ENCODE measurements at regions not wholly inside any gene's neighbourhood (a gene's known extent, or its start where the extent isn't known, plus 50 kb on each side); places are given as distances from the start of the nearest gene placed in this dataset.

DNA sequence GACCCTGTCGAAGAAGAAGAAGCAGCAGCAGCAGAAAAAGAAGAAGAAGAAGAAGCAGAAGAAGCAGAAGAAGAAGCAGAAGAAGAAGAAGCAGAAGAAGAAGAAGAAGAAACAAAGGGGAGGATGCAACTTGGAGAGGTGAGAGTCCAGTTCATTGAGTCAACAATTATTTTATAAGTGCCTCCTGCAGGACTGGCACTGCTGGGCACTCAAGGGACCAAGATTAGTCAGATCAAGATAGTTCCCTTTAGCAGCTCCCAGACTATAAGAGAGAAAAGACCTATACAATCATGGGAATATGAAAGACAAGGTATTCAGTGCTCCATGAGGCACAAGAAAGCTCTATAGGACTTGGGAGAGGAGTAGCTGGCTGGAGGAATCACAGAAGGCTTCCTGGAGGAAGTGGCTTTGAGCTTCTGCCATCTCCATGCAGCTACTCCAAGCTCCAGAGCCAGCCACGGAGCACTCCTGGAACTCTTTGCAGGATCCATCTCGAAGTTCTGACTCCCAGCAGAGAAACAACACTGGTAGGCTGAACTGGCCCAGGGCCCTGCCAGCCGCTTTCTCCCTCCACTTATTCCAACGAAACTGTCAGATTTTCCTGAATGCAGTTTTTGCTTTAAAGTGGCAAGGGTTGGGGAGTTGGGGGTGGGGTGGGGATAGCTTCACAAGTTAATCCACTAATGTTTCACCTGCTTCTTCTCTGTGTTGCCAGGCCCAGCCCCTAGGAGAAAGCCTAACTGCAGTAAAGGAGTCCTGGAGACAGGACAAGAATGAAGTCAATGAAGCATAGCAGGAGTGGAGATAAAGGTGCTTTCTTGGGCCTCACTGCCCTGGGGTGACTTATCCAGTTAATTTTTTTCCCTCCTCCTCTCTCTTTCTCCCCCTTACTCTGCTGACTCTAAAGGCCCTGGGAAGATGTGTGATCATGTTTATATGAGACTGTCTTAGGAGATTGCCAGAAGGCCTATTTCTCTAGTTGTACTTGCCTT, 140.1 kb upstream of the PARP11 start:
- DNase-seq: no peak

DNA sequence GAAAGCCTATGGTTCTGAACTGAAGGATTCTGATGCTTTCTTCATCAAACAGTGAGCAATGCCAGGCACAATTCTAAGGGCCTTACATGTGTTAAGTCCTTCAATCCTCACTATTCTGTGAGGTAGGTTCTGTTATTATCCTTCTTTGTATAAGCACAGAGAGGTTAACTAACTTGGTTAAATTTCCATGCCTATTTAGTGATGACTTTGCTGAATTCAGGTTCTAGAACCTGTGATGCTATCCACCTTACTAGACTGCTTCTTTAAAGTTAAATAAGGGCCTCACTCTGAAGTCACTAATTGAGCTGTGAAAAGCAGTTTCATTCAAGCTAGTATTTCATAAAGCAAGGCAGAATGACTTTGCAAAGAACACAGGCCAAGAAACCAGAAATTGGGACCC, 138.9 kb upstream of the PARP11 start:
- DNase-seq: no peak

DNA sequence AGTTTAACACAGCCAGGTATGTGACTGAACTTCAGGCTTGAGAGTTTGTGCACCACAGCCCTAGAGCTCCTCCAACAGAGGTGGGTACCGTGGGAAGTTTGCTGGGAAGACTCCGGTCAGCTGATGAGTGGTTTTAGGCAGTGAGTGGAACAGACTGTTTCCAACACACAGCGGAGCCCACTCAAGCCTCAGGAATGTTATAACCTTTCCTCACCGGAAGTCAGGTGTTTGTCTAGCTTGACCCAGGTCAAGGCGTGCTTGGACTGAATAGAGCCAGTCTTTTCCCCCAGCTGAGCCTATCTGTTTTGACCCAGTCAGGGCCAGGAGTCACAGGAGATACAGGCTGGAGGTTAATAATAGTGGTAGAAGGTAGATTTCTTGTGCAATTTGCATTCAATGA, 138.4 kb upstream of the PARP11 start:
- DNase-seq: no peak

DNA sequence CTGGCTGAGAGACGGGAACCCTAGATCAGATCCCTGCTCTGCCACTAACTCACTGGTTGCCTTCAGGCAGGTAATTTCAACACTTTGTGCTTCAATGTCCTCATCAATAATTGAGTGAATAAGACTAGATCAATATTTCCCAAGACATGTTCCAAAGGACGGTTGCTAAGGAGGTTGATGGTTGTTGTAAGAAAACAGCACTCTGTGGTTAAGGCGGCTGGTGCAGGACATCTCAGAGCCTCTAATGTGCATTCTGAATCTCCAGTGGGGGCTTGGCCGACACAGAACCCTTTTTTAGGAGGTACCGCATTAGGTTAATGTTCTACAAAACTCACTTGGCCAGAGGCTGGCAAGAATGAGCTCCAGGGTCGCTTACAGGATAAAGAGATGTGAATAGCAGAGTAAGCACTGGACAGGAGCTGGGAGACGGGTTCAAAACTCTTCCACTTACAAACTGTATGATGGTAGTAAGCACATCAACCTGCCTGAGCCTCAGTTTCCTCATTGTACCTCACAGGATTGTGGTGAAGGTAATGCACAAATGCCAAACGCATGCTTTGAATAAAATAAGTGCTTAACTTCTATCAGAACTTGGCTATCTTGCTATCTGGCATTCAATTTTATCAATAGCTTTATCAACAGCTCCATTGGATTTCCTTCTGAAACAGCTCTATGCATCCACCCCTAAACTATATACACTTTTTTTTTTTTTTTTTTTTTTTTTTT, 136.9 kb upstream of the PARP11 start:
- DNase-seq: no peak

- DNase-seq: no peak
Measured at GRCh38 chr12:4006743-4007142, 133.5 kb upstream of the PARP11 start.

- DNase-seq: no peak
Measured at GRCh38 chr12:4005851-4006430, 132.7 kb upstream of the PARP11 start.

DNA sequence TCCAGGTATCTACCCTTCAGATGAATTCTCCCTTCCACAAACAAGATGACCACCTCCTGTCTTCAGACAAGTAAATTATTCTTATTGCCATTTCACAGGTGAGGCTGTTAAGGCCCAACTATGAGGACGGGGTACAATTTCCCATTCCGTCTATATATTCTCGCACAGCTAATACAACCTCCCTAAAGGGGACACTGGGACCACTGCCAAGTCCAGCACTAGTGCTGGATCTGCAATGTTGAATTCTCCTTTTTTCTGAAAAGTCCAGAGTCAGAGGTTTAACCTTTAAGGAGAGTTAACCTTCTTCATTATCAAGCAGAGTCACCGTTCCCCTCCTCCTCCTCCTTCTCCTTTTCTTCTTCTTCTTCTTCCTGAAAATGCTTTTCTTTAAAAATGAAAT, 130.4 kb upstream of the PARP11 start:
- DNase-seq: no peak

GRCh38 chr12:4002601-4003000, 129.4 kb upstream of the PARP11 start:
- DNase-seq: no peak

DNA sequence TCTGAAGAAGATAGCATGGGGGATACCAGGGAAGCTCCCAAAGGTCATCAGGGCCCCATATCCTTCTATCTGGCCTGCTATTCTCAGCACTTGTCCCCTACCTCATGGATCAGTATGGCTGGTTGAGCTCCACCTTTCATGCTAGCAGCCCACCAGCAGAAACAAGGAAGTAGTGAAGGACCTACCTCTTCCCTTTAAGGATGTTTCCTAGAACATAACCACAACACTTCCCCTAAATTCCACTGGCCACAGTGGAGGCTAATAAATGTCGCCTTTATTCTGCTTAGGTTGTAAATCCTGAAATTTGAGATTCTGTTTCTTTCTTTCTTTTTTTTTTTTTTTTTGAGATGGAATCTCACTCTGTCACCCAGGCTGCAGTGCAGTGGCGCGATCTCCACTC, 128.6 kb upstream of the PARP11 start:
- DNase-seq: no peak

DNA sequence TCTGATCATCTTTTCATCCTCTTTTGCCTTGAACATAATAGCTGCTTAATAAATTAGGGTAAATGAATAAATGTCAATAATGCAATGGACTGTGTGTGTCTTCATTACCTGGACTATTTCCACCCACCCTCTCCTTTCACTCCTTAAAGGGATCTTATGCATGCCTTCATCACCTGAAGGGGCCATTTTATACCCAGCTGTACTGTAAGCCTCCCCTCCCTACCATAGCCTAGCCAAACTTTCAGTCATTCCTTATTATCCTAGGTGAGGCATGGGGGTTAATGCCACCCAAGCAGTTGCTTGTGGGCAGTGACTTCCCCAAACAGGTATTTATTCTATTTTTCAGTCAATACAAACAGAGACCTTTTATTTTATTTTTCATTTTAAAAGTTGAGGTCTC, 127.8 kb upstream of the PARP11 start:
- no peak for DNase-seq

GRCh38 chr12:3999904-4000303, 126.7 kb upstream of the PARP11 start:
- DNase-seq: no peak

GRCh38 chr12:3998968-3999792, 126.0 kb upstream of the PARP11 start:
- DNase-seq: no peak

DNA sequence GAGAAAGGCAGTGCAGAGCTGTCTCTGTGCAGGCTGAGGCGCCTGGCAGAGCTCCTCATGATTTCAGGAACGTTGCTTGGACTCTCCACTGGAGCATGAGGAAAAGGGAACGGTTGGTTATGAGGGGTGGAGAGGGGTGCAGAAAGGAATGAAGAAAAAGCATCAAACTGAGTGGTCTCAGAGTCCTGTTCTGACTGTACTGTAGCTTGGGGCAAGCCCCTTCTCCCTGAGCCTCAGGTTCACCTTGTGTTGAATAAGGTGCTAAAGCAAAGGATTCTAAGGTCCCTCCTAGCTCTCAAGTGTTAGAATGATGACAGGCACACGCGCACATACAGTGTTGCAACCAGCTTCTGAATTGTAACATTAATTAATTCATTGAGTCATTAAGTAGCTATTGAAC, 125.2 kb upstream of the PARP11 start:
- DNase-seq: no peak

DNA sequence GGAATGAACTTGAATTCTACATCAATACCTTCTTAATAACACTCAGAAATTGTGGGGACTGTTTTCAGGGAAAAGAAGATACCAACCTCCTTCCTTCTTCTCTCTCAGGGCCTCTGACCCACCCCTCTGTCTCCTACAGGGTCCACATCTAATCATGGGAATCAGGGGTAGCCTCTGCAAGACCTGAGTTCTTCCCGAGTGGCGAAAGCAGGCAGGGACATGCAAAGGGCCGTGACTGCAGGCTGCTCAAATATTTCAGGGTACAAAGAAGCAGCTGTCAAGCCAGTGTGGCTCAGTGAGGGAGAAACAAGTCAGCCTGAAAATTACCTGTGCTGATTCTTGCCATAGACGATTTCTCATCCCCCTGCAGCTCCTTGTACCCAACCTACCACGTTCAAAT, 123.1 kb upstream of the PARP11 start:
- DNase-seq: no peak

- DNase-seq: no peak
Measured at GRCh38 chr12:3995306-3995705, 122.1 kb upstream of the PARP11 start.

DNA sequence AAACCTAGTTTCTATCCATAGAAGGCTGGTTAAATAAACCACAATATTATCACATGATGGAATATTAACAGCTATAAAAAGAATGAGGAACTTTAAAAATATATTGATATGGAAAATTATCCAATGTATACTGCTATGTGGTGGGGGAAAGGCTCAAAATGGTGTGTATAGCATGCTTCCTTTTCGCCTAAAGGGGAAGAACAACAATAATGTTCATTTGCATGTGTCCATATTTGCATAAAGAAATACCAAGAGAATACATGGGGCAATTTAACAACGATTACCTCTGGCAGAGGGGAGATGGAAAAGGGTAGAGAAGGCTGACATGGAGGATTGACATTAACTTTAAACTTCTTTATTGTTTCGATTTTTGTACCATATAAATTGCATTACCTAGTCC, 121.3 kb upstream of the PARP11 start:
- DNase-seq: no peak

- no peak for DNase-seq
Measured at GRCh38 chr12:3992945-3993344, 119.7 kb upstream of the PARP11 start.

DNA sequence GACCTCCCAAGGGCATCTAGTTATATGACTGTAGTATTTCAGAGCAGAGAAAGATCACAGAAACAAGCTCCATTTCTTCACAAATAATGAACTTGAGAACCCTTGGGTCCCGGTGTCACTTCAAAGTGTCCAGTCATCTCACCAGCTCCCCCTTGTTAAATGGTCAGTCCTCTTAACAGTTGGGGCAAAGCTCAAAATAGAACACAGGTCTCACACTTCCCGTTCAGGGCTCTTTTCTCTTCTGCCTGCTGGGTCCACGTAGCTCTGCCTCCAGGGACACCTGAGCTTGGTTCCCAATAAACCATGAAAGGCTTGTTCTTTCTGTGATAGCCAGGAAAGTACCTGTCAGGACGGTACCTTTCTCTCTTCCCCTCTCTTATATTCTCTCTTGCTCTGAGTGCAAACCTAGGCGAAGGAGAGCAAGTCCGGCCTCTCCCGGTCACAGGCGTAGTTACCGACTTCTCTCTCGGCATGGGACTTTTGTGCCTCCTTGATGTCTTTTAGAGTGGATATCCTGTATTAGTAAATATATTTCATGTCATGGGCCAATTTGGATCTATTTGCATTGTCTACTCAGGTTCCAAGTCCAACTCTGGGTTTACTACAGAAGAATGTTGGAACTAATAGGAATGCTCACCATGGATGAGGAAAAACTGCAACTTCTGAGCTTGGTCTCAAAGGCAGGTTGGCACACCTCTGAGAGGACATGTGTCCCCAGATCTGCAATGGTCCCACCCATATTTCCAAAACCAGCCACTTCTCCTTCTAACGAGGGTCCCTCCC, 118.8 kb upstream of the PARP11 start:
- DNase-seq: no peak

DNA sequence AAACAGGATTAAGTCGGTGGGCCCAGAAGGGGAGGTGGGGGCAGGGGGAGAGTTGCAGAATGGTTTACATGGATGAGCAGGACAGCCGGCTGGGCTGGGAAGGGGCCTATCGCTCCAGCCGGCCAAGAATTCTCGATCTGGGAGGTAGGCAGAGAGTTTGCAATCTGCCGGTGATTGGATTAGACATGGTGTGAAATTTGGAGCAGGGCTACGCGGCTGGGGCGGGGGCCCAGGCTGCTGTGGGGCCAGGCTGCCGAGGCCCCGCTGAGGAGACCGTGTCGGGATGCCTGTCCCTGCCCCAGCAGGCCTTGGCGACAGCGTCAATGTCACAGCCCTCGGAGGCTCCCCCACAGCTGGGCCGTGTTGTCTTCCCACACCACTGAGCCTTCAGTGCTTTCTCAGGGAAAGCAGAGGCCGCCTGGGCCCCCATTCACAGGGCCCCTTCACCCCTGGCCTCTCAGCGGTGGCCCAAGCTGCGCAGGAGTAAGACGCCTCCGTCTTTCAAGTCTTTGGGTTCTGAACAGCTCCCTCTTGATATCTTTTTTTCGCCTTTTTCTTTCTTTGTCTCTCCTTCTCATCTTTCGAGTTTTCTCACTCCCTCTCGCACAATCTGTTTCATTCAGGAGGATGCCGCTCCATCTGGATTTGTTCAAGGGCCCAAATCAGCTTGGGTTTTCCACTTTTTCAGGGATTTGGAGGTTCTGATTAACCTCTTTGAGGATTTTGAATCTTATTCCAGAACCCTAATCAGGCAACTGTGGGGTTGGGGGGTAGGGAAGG, 117.5 kb upstream of the PARP11 start:
- DNase-seq: no peak

DNA sequence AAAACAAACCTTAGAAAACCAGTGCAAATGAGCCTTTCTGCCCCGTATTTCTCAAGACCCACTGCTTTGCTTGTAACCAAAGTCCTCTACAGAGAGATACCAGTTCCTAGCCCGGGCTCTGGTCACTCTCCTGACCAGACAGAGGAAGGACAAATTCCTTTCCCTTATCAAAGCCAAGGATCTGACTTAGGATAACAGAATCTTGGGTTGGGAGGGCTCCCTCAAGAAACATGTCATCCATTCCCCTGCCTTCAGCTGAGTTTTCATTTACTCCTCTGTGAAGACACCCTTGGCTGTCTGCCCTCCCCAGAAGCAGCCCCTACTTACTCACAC, 116.0 kb upstream of the PARP11 start:
- no peak for DNase-seq

GRCh38 chr12:3988519-3989217, 115.5 kb upstream of the PARP11 start:
- no peak for DNase-seq
